HEK293T (cell line): ENCODE measurements at regions not wholly inside any gene's neighbourhood (a gene's known extent, or its start where the extent isn't known, plus 50 kb on each side); places are given as distances from the start of the nearest gene placed in this dataset.

Experiments used
- BHLHE40 ChIP-seq: fragments of 450-650 bp; IDR thresholded peaks from 2 replicates; pipeline ENCODE4 v1.6.1; 2016; ENCODE audit warnings: mild to moderate bottlenecking, moderate library complexity, borderline replicate concordance
- ELF4 ChIP-seq: fragments of 450-650 bp; IDR thresholded peaks from 2 replicates; pipeline ENCODE4 v1.6.1; 2017; ENCODE audit warnings: antibody characterized with exemption
- FOXA1 ChIP-seq: fragments of 450-650 bp; IDR thresholded peaks from 2 replicates; pipeline ENCODE4 v1.6.1; 2016; ENCODE audit warnings: mild to moderate bottlenecking
- FOXK2 ChIP-seq: fragments of 450-650 bp; IDR thresholded peaks from 2 replicates; pipeline ENCODE4 v1.6.1; 2016; ENCODE audit warnings: mild to moderate bottlenecking
- FOXM1 ChIP-seq: fragments of 450-650 bp; IDR thresholded peaks from 2 replicates; pipeline ENCODE4 v1.6.1; 2017; ENCODE audit warnings: mild to moderate bottlenecking, borderline replicate concordance
- LEF1 ChIP-seq: fragments of 450-650 bp; IDR thresholded peaks from 2 replicates; pipeline ENCODE4 v1.6.1; 2017; ENCODE audit warnings: mild to moderate bottlenecking, borderline replicate concordance
- NFRKB ChIP-seq: fragments of 450-650 bp; IDR thresholded peaks from 2 replicates; pipeline ENCODE4 v1.6.1; 2016; ENCODE audit warnings: mild to moderate bottlenecking, moderate library complexity
- SP1 ChIP-seq: fragments of 450-650 bp; IDR thresholded peaks from 2 replicates; pipeline ENCODE4 v1.6.1; 2017
- SUZ12 ChIP-seq: fragments of 450-650 bp; IDR thresholded peaks from 2 replicates; pipeline ENCODE4 v1.6.1; 2016; ENCODE audit warnings: mild to moderate bottlenecking
- TARDBP ChIP-seq: fragments of 450-650 bp; IDR thresholded peaks from 2 replicates; pipeline ENCODE4 v1.6.1; 2016
- ZNF384 ChIP-seq: fragments of 450-650 bp; IDR thresholded peaks from 2 replicates; pipeline ENCODE4 v1.6.1; 2016
- TF ChIP-seq, protein P1 (sequence below): fragments of 450-650 bp; IDR thresholded peaks from 2 replicates; pipeline ENCODE4 v1.6.1; 2016

DNA sequence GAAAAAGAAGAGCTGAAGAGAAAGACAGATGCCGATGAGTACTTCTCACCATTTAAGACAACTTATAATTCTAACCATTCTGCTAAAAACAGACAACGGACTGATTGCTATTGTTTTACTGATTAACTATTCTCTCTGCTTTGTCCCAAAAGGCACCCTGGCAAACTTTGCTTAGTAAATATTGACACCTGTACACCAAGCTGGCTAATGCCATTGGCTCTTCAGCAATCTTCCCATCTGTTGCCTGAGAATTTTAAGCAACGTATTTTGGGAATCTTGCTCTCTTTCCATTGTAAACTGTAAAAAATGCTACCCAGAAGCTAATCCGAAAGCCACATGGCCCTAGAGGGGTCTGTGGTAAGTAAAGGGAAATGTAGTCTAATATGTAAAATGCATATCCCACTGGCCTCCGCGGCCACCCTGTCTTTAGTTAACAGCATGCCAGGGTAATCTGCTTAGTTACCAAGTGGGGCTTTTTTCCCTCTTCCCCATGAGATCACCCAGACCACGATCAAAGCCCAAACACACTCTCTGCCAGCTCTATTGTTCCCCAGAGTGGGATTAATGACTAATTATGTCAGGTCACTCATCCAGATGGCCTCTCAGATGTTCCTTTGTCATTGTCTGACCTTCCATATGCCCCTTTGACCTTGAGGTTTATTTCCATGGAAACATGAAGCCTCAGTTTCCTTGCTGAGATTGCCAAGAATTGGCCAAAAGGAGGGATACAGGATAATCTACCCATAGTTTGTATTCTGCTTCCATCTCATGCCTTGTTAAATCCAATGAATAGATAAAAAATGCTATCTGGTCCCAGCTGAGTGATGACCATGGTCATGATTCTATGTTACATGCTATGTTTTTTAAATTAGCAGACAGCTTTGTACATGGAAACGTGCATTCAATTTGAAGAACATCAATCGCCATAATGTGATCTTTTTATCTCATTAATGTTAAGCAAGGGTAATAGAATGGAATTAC, 216.4 kb upstream of the MCHR2 start:
- TF ChIP-seq FOXM1, result no peak
- TF ChIP-seq TARDBP, result no peak
- TF ChIP-seq BHLHE40, result no peak
- TF ChIP-seq, protein P1, sequence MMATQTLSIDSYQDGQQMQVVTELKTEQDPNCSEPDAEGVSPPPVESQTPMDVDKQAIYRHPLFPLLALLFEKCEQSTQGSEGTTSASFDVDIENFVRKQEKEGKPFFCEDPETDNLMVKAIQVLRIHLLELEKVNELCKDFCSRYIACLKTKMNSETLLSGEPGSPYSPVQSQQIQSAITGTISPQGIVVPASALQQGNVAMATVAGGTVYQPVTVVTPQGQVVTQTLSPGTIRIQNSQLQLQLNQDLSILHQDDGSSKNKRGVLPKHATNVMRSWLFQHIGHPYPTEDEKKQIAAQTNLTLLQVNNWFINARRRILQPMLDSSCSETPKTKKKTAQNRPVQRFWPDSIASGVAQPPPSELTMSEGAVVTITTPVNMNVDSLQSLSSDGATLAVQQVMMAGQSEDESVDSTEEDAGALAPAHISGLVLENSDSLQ, result no peak
- no peak for TF ChIP-seq NFRKB
- TF ChIP-seq SUZ12, result no peak
- TF ChIP-seq SP1, result no peak
- no peak for TF ChIP-seq FOXK2
- no peak for TF ChIP-seq FOXA1
- TF ChIP-seq LEF1, result no peak
- no peak for TF ChIP-seq ELF4
- no peak for TF ChIP-seq ZNF384
